Nephron (organoid): ENCODE measurements at regions not wholly inside any gene's neighbourhood (a gene's known extent, or its start where the extent isn't known, plus 50 kb on each side); places are given as distances from the start of the nearest gene placed in this dataset.

Experiments
- H3K27ac Mint-ChIP-seq, 3 experiments: 2 replicates each; pipeline ENCODE4 v1.8.0; 2020; ENCODE audit warnings: mixed read lengths in 3 of 3, mild to moderate bottlenecking in 2 of 3, moderate library complexity in 1 of 3
- H3K27me3 Mint-ChIP-seq: 2 replicates; pipeline ENCODE4 v1.8.0; 2021; ENCODE audit warnings: low read depth, mild to moderate bottlenecking, moderate library complexity, mixed read lengths
- H3K36me3 Mint-ChIP-seq: 2 replicates; pipeline ENCODE4 v1.8.0; 2020; ENCODE audit warnings: low read depth, mixed read lengths
- H3K4me1 Mint-ChIP-seq: 2 replicates; pipeline ENCODE4 v1.8.0; 2020; ENCODE audit warnings: mixed read lengths
- H3K4me3 Mint-ChIP-seq, 3 experiments: 2 replicates each; pipeline ENCODE4 v1.8.0; 2020; ENCODE audit warnings: mild to moderate bottlenecking in 3 of 3, mixed read lengths in 3 of 3, moderate library complexity in 2 of 3
- H3K9me3 Mint-ChIP-seq: 2 replicates; pipeline ENCODE4 v1.8.0; 2020; ENCODE audit warnings: mixed read lengths
- TF ChIP-seq, protein P1 (sequence below), 3 experiments: fragments of 200-600 bp; sonication (generic); IDR thresholded peaks; one replicate each; pipeline ENCODE4 v1.5.0; 2021; ENCODE audit warnings: antibody characterized with exemption in 3 of 3; ENCODE audit not compliant: unreplicated experiment in 3 of 3

GRCh38 chr16:22727285-22728166 is 86.4 kb upstream of the HS3ST2 start:
- TF ChIP-seq, protein P1, sequence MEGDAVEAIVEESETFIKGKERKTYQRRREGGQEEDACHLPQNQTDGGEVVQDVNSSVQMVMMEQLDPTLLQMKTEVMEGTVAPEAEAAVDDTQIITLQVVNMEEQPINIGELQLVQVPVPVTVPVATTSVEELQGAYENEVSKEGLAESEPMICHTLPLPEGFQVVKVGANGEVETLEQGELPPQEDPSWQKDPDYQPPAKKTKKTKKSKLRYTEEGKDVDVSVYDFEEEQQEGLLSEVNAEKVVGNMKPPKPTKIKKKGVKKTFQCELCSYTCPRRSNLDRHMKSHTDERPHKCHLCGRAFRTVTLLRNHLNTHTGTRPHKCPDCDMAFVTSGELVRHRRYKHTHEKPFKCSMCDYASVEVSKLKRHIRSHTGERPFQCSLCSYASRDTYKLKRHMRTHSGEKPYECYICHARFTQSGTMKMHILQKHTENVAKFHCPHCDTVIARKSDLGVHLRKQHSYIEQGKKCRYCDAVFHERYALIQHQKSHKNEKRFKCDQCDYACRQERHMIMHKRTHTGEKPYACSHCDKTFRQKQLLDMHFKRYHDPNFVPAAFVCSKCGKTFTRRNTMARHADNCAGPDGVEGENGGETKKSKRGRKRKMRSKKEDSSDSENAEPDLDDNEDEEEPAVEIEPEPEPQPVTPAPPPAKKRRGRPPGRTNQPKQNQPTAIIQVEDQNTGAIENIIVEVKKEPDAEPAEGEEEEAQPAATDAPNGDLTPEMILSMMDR (IDR thresholded peaks at IDR 0.05; ENCODE audit: unreplicated experiment in 3 of 3) = no peak
- Mint-ChIP-seq H3K4me1 (peaks cover 15% of the 10 kb centered on the region), H3K36me3 (no peaks in the 10 kb centered on the region), H3K9me3 (no peaks in the 10 kb centered on the region), H3K27ac (no peak overlapping the region), H3K4me3 (no peak overlapping the region), H3K27me3 (peaks cover 12% of the 10 kb centered on the region)

DNA sequence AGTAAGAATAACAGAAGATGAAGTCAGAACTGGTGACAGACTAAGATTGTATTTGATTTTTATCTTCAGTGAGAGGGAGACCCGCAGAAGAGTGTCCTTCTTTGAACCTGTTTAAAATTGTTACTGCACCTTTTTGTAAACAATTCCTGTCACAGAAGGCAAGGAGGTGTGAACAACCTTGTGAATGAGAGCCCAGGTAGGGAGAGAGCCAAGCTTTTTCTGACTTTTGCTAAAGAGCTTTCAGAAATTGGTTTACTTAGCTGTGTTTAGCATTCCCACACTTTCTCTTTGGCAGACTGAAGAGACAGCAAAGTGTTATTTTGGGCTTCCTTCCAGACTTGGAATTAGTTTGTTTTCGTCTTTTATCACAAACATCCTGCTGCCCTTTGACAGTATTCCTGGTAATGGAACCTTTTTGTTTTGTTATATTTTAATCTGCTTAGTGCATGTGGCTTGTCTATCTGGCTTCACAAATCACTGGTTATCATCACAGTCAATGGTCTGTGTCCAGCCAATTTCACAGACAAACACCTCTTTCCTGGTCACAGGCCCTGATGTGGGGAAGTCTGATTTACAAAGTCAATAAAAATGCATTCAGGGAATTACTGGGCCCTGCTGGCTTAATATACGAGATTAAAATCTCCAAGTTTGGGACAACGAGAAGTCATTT is 85.7 kb upstream of the HS3ST2 start:
- H3K4me1 Mint-ChIP-seq = peaks cover 15% of the 10 kb centered on the region
- H3K27me3 Mint-ChIP-seq = peaks cover 12% of the 10 kb centered on the region
- no peaks in the 10 kb centered on the region for H3K9me3 Mint-ChIP-seq
- no peaks in the 10 kb centered on the region for H3K36me3 Mint-ChIP-seq
- TF ChIP-seq, protein P1 (IDR thresholded peaks at IDR 0.05; ENCODE audit: unreplicated experiment in 3 of 3) = no peak
- no peak overlapping the region for H3K27ac Mint-ChIP-seq
- H3K4me3 Mint-ChIP-seq = no peak overlapping the region

DNA sequence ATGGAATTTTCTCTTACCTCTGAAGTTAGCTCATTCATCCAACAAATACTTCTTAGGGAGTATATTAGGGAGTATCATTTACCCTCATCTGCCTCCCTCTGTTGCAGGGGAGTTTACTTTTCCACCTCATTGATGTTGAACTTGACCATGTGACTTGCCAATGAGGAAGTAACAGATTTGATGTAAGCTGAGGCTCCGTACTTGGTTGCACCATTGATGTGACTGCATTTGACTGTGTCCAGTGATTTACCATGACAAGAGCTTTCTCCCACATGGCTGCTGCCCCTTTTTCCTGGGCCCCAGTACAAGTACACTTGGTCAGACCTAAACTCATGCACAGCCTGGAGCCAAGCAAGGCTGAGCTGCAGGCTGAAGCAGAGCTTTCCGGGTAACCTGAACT is 81.6 kb upstream of the HS3ST2 start:
- Mint-ChIP-seq H3K27me3 (peaks cover 8% of the 10 kb centered on the region), H3K9me3 (no peaks in the 10 kb centered on the region), H3K4me1 (peaks cover 11% of the 10 kb centered on the region), H3K27ac (no peak overlapping the region), H3K36me3 (no peaks in the 10 kb centered on the region), H3K4me3 (no peak overlapping the region)
- TF ChIP-seq, protein P1 (IDR thresholded peaks at IDR 0.05; ENCODE audit: unreplicated experiment in 3 of 3) = no peak

- Mint-ChIP-seq H3K27me3 (peaks cover 8% of the 10 kb centered on the region), H3K4me1 (peaks cover 7% of the 10 kb centered on the region), H3K4me3 (no peak overlapping the region), H3K36me3 (no peaks in the 10 kb centered on the region), H3K9me3 (no peaks in the 10 kb centered on the region), H3K27ac (no peak overlapping the region)
- TF ChIP-seq, protein P1 (IDR thresholded peaks at IDR 0.05; ENCODE audit: unreplicated experiment in 3 of 3) = no peak
Observed at GRCh38 chr16:22732959-22733358, 81.0 kb upstream of the HS3ST2 start.

DNA sequence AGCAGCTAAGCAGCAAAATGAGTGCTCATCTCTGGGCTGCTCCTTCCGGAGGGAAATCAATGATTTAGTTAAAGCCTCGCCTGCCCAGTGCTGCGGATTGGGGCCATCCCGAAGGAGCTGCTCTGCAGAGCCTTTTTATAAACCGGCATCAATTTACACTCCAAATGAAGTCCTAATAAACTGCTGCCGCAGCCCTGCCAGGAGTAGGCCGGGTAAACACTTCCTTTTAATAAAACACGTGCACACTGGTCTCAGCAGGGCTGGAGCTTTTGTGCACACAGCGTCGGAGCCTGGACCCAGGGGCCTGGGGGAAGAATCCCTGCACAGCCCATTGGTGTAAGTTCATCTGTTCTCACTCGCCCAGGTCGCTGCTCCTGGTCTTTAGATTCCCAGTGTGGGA is 79.6 kb upstream of the HS3ST2 start:
- Mint-ChIP-seq H3K4me1 (peaks cover 8% of the 10 kb centered on the region), H3K36me3 (no peaks in the 10 kb centered on the region), H3K27ac (no peak overlapping the region), H3K9me3 (no peaks in the 10 kb centered on the region), H3K4me3 (no peak overlapping the region), H3K27me3 (peaks cover 13% of the 10 kb centered on the region)
- TF ChIP-seq, protein P1 (IDR thresholded peaks at IDR 0.05; ENCODE audit: unreplicated experiment in 3 of 3) = no peak
